ENCODE measurements at regions not wholly inside any gene's neighbourhood (a gene's known extent, or its start where the extent isn't known, plus 50 kb on each side); places are given as distances from the start of the nearest gene placed in this dataset.

GRCh38 chr19:28977826-28978225, 235.1 kb downstream of the UQCRFS1 start:
- no peak for DNase-seq (ENCODE audit: low spot score)

- no peak for DNase-seq (ENCODE audit: low spot score)
Observed at GRCh38 chr19:28972058-28972852, 240.7 kb downstream of the UQCRFS1 start.

GRCh38 chr19:28971513-28971912, 241.4 kb downstream of the UQCRFS1 start:
- no peak for DNase-seq (ENCODE audit: low spot score)

GRCh38 chr19:28971049-28971448, 241.9 kb downstream of the UQCRFS1 start:
- no peak for DNase-seq (ENCODE audit: low spot score)

GRCh38 chr19:28968721-28969120, 244.2 kb downstream of the UQCRFS1 start:
- DNase-seq (ENCODE audit: low spot score), result no peak

GRCh38 chr19:28966737-28967399, 246.1 kb downstream of the UQCRFS1 start:
- DNase-seq (ENCODE audit: low spot score), result no peak

- DNase-seq (ENCODE audit: low spot score), result no peak
Observed at GRCh38 chr19:28964500-28964899, 248.5 kb downstream of the UQCRFS1 start.

- no peak for DNase-seq (ENCODE audit: low spot score)
Observed at GRCh38 chr19:28963486-28964250, 249.3 kb downstream of the UQCRFS1 start.

- no peak for DNase-seq (ENCODE audit: low spot score)
Observed at GRCh38 chr19:28961772-28962500, 251.0 kb downstream of the UQCRFS1 start.

GRCh38 chr19:28960986-28961705, 251.8 kb downstream of the UQCRFS1 start:
- no peak for DNase-seq (ENCODE audit: low spot score)

- no peak for DNase-seq (ENCODE audit: low spot score)
Observed at GRCh38 chr19:28960586-28960985, 252.4 kb downstream of the UQCRFS1 start.

GRCh38 chr19:28956961-28957360, 256.0 kb downstream of the UQCRFS1 start:
- DNase-seq (ENCODE audit: low spot score), result no peak

- no peak for DNase-seq (ENCODE audit: low spot score)
Observed at GRCh38 chr19:28956421-28956820, 256.5 kb downstream of the UQCRFS1 start.

GRCh38 chr19:28949535-28949934, 263.4 kb downstream of the UQCRFS1 start:
- no peak for DNase-seq (ENCODE audit: low spot score)

- DNase-seq (ENCODE audit: low spot score), result no peak
Observed at GRCh38 chr19:28949027-28949426, 263.9 kb downstream of the UQCRFS1 start.

GRCh38 chr19:28948566-28948965, 264.4 kb downstream of the UQCRFS1 start:
- no peak for DNase-seq (ENCODE audit: low spot score)

GRCh38 chr19:28948026-28948425, 264.9 kb downstream of the UQCRFS1 start:
- no peak for DNase-seq (ENCODE audit: low spot score)

- no peak for DNase-seq (ENCODE audit: low spot score)
Observed at GRCh38 chr19:28943651-28944050, 269.3 kb downstream of the UQCRFS1 start.

- DNase-seq (ENCODE audit: low spot score), result no peak
Observed at GRCh38 chr19:28941833-28942232, 271.1 kb downstream of the UQCRFS1 start.

- no peak for DNase-seq (ENCODE audit: low spot score)
Observed at GRCh38 chr19:28940751-28941500, 272.0 kb downstream of the UQCRFS1 start.

GRCh38 chr19:28939236-28939635, 273.7 kb downstream of the UQCRFS1 start:
- no peak for DNase-seq (ENCODE audit: low spot score)

All from hematopoietic multipotent progenitor cell treated with erythropoietin and hydrocortisone succinate and interleukin-3 and kit ligand, for 17 days (in vitro differentiated cells).